ENCODE measurements at regions not wholly inside any gene's neighbourhood (a gene's known extent, or its start where the extent isn't known, plus 50 kb on each side); places are given as distances from the start of the nearest gene placed in this dataset.

- in situ Hi-C loops (cut with HindIII; ENCODE audit: low pct_ligation_motif_present, low pct_unique_long_range_greater_than_20kb, low sequenced_read_pairs) = no loop called here
- DNase-seq = no peak
Observed at GRCh38 chr1:228818928-228819630, 83.8 kb downstream of the RHOU start.

GRCh38 chr1:228821252-228821651 lies 86.0 kb downstream of the RHOU start:
- DNase-seq = no peak
- in situ Hi-C loops (cut with HindIII; ENCODE audit: low pct_ligation_motif_present, low pct_unique_long_range_greater_than_20kb, low sequenced_read_pairs) = no loop called here

- no peak for DNase-seq
- in situ Hi-C loops (cut with HindIII; ENCODE audit: low pct_ligation_motif_present, low pct_unique_long_range_greater_than_20kb, low sequenced_read_pairs) = no loop called here
Observed at GRCh38 chr1:228823200-228823599, 87.9 kb downstream of the RHOU start.

GRCh38 chr1:228824366-228824765 lies 89.1 kb downstream of the RHOU start:
- no peak for DNase-seq
- in situ Hi-C loops (cut with HindIII; ENCODE audit: low pct_ligation_motif_present, low pct_unique_long_range_greater_than_20kb, low sequenced_read_pairs) = no loop called here

GRCh38 chr1:228825041-228825440 lies 89.8 kb downstream of the RHOU start:
- in situ Hi-C loops (cut with HindIII; ENCODE audit: low pct_ligation_motif_present, low pct_unique_long_range_greater_than_20kb, low sequenced_read_pairs) = no loop called here
- no peak for DNase-seq

GRCh38 chr1:228825840-228826484 lies 90.7 kb downstream of the RHOU start:
- DNase-seq = peak; percentile 32
- in situ Hi-C loops (cut with HindIII; ENCODE audit: low pct_ligation_motif_present, low pct_unique_long_range_greater_than_20kb, low sequenced_read_pairs) = no loop called here

GRCh38 chr1:228827019-228827418 lies 91.7 kb downstream of the RHOU start:
- in situ Hi-C loops (cut with HindIII; ENCODE audit: low pct_ligation_motif_present, low pct_unique_long_range_greater_than_20kb, low sequenced_read_pairs) = no loop called here
- no peak for DNase-seq

- no peak for DNase-seq
- in situ Hi-C loops (cut with HindIII; ENCODE audit: low pct_ligation_motif_present, low pct_unique_long_range_greater_than_20kb, low sequenced_read_pairs) = no loop called here
Observed at GRCh38 chr1:228828151-228828550, 92.9 kb downstream of the RHOU start.

DNA sequence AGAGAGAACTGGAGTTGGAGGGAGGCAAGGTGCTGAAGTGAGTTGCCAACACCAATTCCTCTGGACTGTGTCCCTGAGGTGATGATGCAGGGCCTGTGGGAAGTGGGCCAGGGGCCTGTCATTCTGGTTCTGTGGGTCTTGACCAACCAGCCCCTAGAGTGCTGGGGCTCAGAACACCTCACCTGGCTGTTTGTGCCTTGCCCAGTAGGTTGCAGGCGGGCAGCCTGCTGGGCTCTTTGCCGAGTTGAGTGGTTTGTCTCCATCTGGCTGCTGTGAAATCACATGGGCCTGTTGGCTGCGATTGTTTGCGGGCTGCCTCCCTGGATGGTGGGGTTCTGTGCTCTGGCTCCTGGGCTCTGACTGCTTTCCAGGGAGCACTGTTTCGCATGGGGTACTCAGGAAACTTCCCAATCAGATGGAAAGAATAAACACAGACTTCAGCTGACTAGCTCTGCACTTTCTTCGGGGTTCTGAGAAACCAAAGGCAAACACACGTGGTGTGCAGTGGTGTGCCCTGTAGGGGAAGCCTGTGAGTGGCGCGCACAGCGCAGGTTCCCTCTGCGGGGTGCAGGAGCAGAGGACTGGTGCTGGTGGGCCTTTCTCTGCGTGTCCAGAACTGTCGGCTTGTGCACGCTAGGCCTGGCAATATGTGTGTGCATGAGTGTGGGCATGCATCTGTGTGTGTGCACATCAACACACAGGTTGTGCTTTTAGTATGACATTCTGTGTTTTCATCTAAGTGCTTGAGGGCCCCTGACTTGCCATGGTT lies 95.1 kb downstream of the RHOU start:
- no peak for DNase-seq
- in situ Hi-C loops (cut with HindIII; ENCODE audit: low pct_ligation_motif_present, low pct_unique_long_range_greater_than_20kb, low sequenced_read_pairs) = no loop called here

DNA sequence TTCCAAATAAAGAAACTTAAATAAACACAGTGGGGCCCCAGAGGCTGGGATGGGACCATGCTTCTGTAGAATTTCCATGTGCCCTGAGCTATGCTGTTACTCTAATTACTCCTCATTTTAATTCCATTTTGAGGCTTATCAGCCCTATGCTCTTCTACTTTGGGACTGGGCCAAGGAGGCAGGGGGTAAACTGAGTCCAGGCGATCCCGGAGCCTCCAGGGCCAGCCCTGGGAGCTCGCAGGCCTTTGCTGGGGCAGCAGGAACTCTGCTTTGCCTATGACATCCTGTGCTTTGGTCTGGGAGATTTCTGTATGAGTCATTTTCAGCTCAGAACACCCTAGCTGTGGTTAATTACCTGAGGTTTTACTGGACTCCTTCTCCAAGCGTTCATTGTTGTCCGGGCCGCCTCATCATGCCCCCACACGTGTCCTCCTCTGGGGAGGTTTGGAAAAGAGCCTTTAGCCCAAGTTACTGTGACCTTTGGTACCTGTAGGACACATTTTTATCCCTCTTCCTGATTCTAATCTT lies 95.7 kb downstream of the RHOU start:
- in situ Hi-C loops (cut with HindIII; ENCODE audit: low pct_ligation_motif_present, low pct_unique_long_range_greater_than_20kb, low sequenced_read_pairs) = no loop called here
- peak; percentile 71 for DNase-seq

DNA sequence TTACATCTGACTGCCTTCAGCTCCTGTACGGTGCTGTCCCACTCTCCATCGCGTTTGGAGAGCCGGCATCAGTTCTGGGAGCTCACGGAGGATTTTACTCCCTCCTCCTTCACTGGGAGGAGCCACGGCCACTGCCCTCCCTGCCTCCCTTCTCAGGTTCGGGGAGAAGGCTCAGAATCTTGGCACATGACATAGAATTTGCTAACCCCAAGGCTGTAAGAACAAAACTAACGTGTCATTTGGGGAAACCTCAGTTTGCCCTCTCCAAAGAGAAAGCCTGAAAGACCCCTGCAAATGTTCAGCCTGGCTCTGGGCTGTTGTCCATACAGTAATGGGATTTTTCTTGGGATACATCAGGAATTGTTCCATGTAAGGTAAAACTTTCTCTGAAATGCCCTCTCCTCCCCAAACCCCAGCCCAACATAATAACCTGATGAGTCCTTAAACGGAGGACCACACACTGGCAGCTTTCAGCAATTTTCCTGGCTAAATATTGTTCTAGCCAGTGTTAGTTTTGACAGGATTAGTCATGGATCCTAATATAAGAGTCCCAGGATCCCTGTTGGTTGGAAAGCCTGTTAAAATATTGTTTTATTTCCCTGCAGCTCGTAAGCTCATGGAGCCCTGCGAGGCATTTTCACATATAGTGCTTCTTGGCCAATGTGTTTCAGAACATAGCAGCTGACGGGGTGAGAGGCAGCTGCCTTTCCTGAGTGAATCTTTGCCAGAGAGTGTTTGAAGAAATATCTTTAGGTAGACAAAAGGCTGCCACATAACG lies 98.8 kb downstream of the RHOU start:
- in situ Hi-C loops (cut with HindIII; ENCODE audit: low pct_ligation_motif_present, low pct_unique_long_range_greater_than_20kb, low sequenced_read_pairs) = no loop called here
- DNase-seq = no peak

DNA sequence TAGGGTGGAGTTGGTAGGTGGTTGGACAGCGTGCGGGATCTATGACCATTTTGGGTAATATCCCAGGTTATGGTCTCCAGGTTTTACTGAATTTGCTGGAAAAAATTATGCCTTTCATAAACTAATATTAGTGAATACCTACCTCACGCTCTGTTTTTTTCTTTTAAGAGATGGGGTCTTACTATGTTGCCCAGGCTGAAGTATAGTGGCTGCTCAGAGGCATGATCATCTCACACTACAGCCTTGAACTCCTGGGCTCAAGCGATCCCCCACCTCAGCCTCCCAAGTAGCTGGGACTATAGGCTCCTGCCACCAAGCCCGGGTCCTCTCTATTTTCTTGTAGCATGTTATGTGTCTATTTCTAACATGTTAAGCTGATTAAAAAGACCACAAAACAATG lies 100.2 kb downstream of the RHOU start:
- in situ Hi-C loops (cut with HindIII; ENCODE audit: low pct_ligation_motif_present, low pct_unique_long_range_greater_than_20kb, low sequenced_read_pairs) = no loop called here
- DNase-seq = no peak

- in situ Hi-C loops (cut with HindIII; ENCODE audit: low pct_ligation_motif_present, low pct_unique_long_range_greater_than_20kb, low sequenced_read_pairs) = no loop called here
- no peak for DNase-seq
Observed at GRCh38 chr1:228835911-228836310, 100.6 kb downstream of the RHOU start.

DNA sequence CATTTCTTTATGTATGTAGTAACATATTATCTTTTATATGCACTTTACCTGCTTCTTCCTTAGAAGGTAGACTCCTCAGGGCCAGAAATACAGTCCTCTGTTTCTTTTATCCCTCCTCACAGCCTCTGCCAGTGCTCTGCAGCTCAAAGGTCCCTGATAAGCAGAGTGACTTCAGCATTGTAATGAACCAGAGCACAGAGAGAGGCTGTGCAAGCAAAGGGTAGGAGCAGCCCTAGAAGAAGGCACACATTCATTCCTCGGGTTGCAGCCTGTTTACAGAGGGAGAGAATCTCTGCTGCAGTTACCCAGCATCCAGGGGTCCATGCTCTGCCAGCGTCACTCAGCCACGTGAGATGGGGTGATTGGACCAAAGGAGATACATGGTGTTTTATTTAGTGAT lies 101.1 kb downstream of the RHOU start:
- in situ Hi-C loops (cut with HindIII; ENCODE audit: low pct_ligation_motif_present, low pct_unique_long_range_greater_than_20kb, low sequenced_read_pairs) = no loop called here
- DNase-seq = no peak

GRCh38 chr1:228837032-228837431 lies 101.8 kb downstream of the RHOU start:
- in situ Hi-C loops (cut with HindIII; ENCODE audit: low pct_ligation_motif_present, low pct_unique_long_range_greater_than_20kb, low sequenced_read_pairs) = no loop called here
- no peak for DNase-seq

DNA sequence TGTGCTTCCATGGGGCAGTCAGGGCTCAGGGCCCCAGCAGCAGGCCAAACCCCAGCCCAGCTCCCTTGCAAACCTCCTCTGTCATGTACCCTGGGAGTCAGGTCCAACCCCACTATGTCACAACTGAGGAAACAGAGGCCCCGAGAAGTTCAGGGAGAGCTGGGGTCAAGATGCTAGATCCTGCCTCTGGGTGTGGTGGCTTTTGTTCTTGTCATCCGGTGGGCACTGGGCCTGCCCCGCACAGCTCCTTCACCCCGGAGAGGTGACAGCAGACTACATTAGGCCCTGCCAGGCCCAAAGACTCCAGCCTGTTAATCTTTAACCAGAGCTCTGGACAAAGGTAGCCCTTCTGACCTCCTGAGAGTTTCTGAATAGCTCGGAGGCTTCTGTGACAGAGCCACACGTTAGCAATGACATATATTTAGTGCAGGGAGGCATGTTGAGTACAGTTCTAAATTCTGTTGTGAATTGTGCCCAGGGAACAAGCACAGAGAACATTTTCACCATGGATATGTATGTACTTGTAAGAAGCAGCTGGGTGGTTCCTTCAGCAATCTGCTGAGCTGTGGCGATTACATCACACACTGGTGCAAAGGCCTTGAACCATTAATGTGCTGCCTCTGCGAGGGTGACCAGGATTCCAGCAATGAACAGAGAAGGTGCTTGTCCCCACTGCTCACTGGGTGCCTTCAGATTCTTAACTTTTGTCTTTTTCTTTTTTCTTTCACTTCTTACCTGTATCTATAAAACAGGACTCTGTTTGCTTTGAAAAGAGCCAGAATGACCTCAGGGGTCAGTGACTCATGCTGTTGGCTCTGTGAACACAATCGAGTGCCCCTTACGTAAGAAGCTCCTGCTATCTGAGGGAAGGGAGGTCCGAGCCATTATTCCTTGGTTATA lies 102.8 kb downstream of the RHOU start:
- DNase-seq = peak; percentile 95
- in situ Hi-C loops (cut with HindIII; ENCODE audit: low pct_ligation_motif_present, low pct_unique_long_range_greater_than_20kb, low sequenced_read_pairs) = no loop called here

DNA sequence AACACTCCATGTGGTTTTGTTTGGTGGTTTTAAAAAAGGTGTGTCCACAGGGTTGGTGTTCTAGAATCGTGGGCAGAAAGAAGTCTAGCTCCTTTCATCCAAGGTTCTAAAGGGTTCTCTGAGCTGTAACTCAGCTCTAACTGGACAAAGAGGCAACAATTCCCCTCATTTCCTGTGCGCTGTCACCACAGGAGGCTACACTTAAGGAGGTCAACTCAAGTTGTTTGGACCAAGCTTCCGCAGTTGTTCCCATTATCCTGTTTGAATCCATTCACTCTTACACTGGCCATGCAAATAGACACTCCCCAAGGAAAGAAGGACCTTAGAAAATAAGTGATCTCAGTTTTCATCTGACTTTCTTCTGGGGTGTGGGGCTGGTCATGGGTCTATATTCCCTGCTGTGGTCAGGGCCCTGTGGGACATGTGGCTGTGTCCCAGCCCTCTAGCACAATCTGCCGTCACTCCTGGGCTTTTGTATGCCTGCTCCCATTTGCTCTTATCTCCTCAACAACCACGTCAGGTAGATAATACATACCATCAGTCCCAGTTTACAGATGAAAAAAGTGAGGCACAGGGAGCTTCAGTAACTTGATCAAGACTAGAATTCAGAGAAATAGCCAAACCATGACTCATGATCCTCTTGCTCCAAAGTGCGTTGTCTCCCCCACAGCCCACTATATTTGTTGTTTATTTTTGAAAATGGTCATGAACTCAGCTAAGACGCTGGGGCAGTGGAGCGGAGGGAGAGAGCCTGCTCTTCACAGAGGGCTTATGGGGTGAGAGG lies 103.6 kb downstream of the RHOU start:
- in situ Hi-C loops (cut with HindIII; ENCODE audit: low pct_ligation_motif_present, low pct_unique_long_range_greater_than_20kb, low sequenced_read_pairs) = no loop called here
- DNase-seq = no peak
